C4-2B (cell line): ENCODE measurements at regions not wholly inside any gene's neighbourhood (a gene's known extent, or its start where the extent isn't known, plus 50 kb on each side); places are given as distances from the start of the nearest gene placed in this dataset.
A peak's percentile ranks its signal among the peaks of the same experiment; 100 is the strongest.

Experiments
- H3K27ac ChIP-seq: fragments of 450-650 bp; 2 replicates; pipeline ENCODE4 v1.5.1; 2017
- ZFX ChIP-seq: fragments of 450-650 bp; IDR thresholded peaks from 2 replicates; pipeline ENCODE4 v1.6.1; 2017
- TF ChIP-seq, protein P1 (sequence below): fragments of 450-650 bp; conservative IDR thresholded peaks from 2 replicates; pipeline ENCODE4 v1.5.1; 2017; ENCODE audit warnings: mild to moderate bottlenecking

DNA sequence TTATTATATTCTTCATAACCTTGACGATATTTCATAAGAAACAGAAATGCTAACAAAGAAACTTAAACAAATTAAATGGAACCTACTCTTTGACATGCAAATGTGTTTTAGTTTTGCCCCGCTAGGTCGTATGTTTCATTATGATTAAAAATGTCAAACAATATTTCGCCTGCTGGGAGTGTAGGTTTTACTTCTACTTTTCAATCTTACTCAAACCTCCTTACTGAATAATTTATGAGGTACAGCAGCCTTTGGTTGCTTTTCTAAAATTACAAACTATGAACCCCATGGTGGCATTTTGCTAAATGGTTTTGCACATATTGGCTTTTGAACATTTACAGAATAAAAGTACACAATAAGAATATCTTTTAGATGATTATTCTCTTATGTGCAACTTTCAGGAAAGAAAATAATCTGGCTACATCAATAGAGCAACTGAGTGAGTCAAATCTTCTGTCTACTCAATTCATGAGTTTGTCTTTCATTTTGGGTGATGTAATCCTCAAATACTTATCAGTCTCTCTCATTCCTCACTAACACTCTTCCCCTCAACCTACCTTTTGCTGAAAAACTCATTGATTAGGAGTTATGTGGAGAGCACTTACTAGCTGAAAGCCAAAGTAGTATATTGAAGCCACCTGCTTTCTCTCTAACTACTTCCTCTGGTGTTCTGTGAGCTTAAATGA lies 1226.4 kb downstream of the XPNPEP1 start:
- no peak overlapping the region for H3K27ac ChIP-seq
- TF ChIP-seq ZFX, result no peak
- TF ChIP-seq, protein P1, sequence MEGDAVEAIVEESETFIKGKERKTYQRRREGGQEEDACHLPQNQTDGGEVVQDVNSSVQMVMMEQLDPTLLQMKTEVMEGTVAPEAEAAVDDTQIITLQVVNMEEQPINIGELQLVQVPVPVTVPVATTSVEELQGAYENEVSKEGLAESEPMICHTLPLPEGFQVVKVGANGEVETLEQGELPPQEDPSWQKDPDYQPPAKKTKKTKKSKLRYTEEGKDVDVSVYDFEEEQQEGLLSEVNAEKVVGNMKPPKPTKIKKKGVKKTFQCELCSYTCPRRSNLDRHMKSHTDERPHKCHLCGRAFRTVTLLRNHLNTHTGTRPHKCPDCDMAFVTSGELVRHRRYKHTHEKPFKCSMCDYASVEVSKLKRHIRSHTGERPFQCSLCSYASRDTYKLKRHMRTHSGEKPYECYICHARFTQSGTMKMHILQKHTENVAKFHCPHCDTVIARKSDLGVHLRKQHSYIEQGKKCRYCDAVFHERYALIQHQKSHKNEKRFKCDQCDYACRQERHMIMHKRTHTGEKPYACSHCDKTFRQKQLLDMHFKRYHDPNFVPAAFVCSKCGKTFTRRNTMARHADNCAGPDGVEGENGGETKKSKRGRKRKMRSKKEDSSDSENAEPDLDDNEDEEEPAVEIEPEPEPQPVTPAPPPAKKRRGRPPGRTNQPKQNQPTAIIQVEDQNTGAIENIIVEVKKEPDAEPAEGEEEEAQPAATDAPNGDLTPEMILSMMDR, result no peak

DNA sequence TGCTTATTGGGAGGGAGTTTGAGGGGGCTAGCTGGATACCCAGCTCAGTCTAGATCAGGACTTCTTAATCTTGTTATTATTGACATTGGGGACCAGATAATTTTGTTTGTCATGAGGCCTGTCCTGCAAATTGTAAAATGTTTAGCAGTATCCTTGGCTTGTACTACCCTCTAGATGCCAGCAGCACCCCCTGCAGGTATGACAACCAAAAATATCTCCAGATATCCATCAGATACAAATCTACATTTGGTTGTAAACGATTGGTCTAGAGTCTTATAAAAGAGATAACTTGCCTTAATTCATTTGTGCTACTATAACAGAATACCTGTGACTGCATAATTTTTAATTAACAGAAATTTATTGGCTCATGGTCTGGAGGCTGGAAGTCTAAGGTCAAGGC lies 1232.2 kb downstream of the XPNPEP1 start:
- H3K27ac ChIP-seq, result no peak overlapping the region
- no peak for TF ChIP-seq ZFX
- TF ChIP-seq, protein P1, result 0 out of 2 replicates have a peak, but pooled peaks have one; percentile 9

DNA sequence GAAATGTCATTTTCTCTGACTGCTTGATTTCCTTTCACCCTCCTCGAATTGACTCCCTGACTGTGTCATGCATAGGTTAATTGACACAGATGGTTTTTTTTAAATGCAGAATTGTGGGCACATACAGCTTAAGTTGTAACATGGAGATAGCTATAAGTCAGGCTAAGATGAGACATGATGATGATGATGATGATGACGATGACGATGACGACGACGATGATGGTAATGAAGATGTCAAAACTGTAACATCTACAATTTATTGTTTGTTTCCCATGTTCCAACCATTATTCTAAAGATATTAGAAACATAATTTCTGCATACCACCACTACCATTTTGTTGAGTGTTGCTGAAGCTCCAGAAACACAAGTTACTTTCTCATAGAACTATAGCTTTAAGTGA lies 1232.8 kb downstream of the XPNPEP1 start:
- TF ChIP-seq, protein P1, result no peak
- TF ChIP-seq ZFX, result no peak
- no peak overlapping the region for H3K27ac ChIP-seq

DNA sequence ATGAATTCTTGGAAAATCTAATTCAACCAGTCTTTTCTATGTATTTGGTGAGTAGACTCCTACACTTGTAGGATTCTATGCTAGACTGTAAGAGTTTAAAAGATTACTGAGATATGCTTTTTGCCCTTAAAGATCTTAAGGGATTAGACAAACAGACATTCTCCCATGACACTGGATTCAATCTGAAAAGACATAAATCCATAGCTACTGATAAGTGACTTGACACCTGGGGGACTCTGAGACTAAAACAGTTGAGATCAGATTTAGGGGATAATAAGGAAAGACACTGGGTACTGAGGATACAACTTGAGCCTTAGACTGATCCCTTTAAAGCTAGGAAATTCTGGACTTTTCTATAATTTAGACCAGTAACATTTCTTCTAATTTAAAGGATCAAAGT lies 1233.4 kb downstream of the XPNPEP1 start:
- TF ChIP-seq ZFX, result no peak
- TF ChIP-seq, protein P1, result no peak
- H3K27ac ChIP-seq, result no peak overlapping the region

DNA sequence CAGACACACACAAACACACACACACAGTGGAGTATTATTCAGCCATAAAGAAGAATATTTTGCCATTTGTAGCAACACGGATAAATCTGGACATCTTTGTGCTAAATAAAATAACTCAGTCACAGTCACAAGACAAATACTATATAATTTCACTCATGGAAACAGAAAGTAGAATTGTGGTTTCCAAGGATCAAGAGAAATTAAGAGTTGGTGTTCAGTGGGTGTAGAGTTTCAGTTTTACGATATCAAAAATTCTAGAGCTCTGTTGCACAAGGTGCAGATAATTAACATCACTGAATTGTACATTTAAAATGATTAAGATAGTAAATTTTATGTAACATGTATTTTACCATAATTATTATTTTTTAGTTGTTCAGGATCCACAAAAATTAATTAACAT lies 1235.0 kb downstream of the XPNPEP1 start:
- no peak for TF ChIP-seq ZFX
- TF ChIP-seq, protein P1, result no peak
- no peak overlapping the region for H3K27ac ChIP-seq

DNA sequence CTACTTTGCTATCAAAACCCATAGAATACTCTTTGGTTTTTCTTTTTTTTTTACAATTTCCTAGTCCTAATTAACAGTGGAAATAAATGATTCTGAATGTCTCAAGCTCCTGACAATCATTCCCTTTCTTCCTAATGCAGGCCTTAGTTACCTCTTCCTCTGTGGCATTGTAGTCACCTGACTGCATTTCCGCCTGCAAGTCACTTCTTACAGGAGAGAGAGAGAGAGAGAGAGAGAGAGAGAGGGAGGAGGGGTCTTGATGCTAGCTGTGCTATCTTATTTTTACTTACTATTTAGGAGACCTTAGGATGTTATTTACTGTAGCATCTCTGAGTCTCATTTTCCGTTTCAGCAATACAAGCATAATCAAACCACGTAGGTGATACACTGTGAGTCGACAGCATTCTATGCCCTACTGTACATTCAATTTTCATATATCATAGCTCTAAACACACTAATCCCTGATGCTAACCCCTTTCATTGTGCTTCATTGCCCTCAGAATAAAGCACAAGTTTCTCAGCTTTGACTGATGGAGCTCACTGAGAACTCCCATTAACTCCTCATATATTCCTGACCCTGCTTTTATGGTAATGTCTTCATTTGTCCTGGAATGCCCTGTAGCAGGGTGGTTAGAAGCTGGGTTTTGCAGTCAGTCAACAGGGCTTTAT lies 1237.3 kb downstream of the XPNPEP1 start:
- H3K27ac ChIP-seq, result no peak overlapping the region

DNA sequence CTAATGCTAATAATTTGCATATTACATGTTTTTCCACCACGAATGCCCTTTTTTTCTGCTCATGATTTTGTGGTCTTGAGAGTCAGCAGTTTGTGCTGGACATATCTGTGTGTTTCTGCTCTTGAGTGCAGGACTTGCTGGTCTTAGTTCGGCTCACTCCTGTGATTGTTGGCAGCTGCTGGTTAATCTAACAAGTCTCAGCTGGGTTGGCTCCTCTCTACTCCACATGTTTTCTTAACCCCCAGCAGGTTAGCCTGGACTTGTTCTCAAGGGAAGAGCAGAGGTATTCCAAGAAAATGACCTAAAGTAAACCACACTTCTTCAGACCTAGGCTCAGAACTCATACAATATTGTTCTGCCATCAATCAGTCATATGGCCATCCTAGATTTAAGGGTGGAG lies 1238.9 kb downstream of the XPNPEP1 start:
- TF ChIP-seq, protein P1, result no peak
- TF ChIP-seq ZFX, result no peak
- H3K27ac ChIP-seq, result no peak overlapping the region

More for the DNA sequence above, 1237.3 kb downstream of the XPNPEP1 start:
- no peak for TF ChIP-seq ZFX
- TF ChIP-seq, protein P1, result no peak
